Activated B cell treated with CpG ODN at 0.5 μM for 24 hours (primary cell): ENCODE measurements at regions not wholly inside any gene's neighbourhood (a gene's known extent, or its start where the extent isn't known, plus 50 kb on each side); places are given as distances from the start of the nearest gene placed in this dataset.

ENCODE experiments used
- ATAC-seq: fragments of 200-7000 bp; cut with Tn5 transposase; one replicate; pipeline ENCODE4 v1.10.0; 2021; ENCODE audit warnings: low read depth, mild to moderate bottlenecking, moderate library complexity
- CTCF ChIA-PET: fragments of 350-600 bp; sonication (Branson Sonifier 250); formaldehyde crosslinking; loops from one replicate; lab custom pipeline; 2021; ENCODE audit warnings: antibody characterized with exemption; lab: Charles Lee
- POLR2A ChIA-PET: fragments of 350-600 bp; sonication (Branson Sonifier 250); formaldehyde crosslinking; loops from one replicate; lab custom pipeline; 2021; ENCODE audit warnings: antibody characterized with exemption; lab: Charles Lee
- DNase-seq: peaks from one replicate; pipeline ENCODE4 v3.0.0; 2022
- H3K27ac Mint-ChIP-seq: one replicate; pipeline ENCODE4 v1.8.0; 2020; ENCODE audit warnings: mixed read lengths
- H3K27me3 Mint-ChIP-seq: one replicate; pipeline ENCODE4 v1.8.0; 2021; ENCODE audit warnings: mixed read lengths
- H3K36me3 Mint-ChIP-seq: one replicate; pipeline ENCODE4 v1.8.0; 2021; ENCODE audit warnings: low read depth, mixed read lengths
- H3K4me1 Mint-ChIP-seq: one replicate; pipeline ENCODE4 v1.8.0; 2021; ENCODE audit warnings: mixed read lengths
- H3K4me3 Mint-ChIP-seq: one replicate; pipeline ENCODE4 v1.8.0; 2020; ENCODE audit warnings: mild to moderate bottlenecking, mixed read lengths
- H3K9me3 Mint-ChIP-seq: one replicate; pipeline ENCODE4 v1.8.0; 2020; ENCODE audit warnings: mixed read lengths
- intact Hi-C: fragments of 100-400 bp; cut with micrococcal nuclease; formaldehyde crosslinking; loops from one replicate; pipeline ENCODE4 v1.15.1; 2024
- TF ChIP-seq, protein P1 (sequence below): fragments of 200-600 bp; IDR thresholded peaks from one replicate; pipeline ENCODE4 v1.8.0; 2022; ENCODE audit warnings: antibody characterized with exemption, mild to moderate bottlenecking

DNA sequence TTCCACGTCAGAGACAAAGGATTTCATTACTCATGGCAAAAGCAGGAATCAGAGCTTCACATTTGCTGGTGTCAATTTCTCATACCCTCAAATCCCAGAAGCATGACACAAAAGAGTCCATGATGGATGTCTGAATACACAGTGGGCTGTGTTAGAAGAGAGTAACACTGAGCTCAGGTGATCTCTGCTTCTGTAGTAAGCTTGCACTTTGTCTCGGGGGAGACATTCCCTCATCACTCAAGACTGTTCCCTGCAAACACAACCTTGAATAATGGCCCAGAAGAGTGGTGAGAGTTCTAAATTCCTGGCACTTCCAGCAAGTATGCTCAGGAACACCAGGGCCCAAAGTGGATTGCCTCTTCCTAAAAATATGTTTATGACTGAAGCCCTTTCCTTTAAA, 1787.2 kb upstream of the SEL1L start:
- DNase-seq (no peak), ATAC-seq (no peak)
- CTCF ChIA-PET: no interaction called here
- intact Hi-C loops: no loop called here
- no peaks in the 10 kb centered on the region for H3K4me1 Mint-ChIP-seq
- no peaks in the 10 kb centered on the region for H3K27me3 Mint-ChIP-seq
- TF ChIP-seq, protein P1, sequence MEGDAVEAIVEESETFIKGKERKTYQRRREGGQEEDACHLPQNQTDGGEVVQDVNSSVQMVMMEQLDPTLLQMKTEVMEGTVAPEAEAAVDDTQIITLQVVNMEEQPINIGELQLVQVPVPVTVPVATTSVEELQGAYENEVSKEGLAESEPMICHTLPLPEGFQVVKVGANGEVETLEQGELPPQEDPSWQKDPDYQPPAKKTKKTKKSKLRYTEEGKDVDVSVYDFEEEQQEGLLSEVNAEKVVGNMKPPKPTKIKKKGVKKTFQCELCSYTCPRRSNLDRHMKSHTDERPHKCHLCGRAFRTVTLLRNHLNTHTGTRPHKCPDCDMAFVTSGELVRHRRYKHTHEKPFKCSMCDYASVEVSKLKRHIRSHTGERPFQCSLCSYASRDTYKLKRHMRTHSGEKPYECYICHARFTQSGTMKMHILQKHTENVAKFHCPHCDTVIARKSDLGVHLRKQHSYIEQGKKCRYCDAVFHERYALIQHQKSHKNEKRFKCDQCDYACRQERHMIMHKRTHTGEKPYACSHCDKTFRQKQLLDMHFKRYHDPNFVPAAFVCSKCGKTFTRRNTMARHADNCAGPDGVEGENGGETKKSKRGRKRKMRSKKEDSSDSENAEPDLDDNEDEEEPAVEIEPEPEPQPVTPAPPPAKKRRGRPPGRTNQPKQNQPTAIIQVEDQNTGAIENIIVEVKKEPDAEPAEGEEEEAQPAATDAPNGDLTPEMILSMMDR: no peak
- H3K27ac Mint-ChIP-seq: no peak overlapping the region
- H3K4me3 Mint-ChIP-seq: no peak overlapping the region
- H3K9me3 Mint-ChIP-seq: peaks cover 3% of the 10 kb centered on the region
- POLR2A ChIA-PET: no interaction called here
- H3K36me3 Mint-ChIP-seq: no peaks in the 10 kb centered on the region

GRCh38 chr14:83331513-83331912, 1797.9 kb upstream of the SEL1L start:
- ATAC-seq: no peak
- Mint-ChIP-seq H3K36me3 (no peaks in the 10 kb centered on the region), H3K4me3 (no peak overlapping the region), H3K4me1 (no peaks in the 10 kb centered on the region), H3K27me3 (no peaks in the 10 kb centered on the region), H3K9me3 (peaks cover 7% of the 10 kb centered on the region), H3K27ac (no peak overlapping the region)
- CTCF ChIA-PET: no interaction called here
- TF ChIP-seq, protein P1: no peak
- POLR2A ChIA-PET: no interaction called here
- no peak for DNase-seq
- intact Hi-C loops: no loop called here

GRCh38 chr14:83342590-83342989, 1808.9 kb upstream of the SEL1L start:
- ChIA-PET CTCF (no interaction called here), POLR2A (no interaction called here)
- ATAC-seq: no peak

GRCh38 chr14:83347874-83348273, 1814.2 kb upstream of the SEL1L start:
- peaks cover 7% of the 10 kb centered on the region for H3K9me3 Mint-ChIP-seq
- ATAC-seq (no peak), DNase-seq (no peak)
- intact Hi-C loops: no loop called here
- H3K27me3 Mint-ChIP-seq: no peaks in the 10 kb centered on the region
- CTCF ChIA-PET: no interaction called here
- H3K27ac Mint-ChIP-seq: no peak overlapping the region
- H3K4me1 Mint-ChIP-seq: no peaks in the 10 kb centered on the region
- POLR2A ChIA-PET: no interaction called here
- H3K36me3 Mint-ChIP-seq: no peaks in the 10 kb centered on the region
- TF ChIP-seq, protein P1: no peak
- no peak overlapping the region for H3K4me3 Mint-ChIP-seq

More at GRCh38 chr14:83342590-83342989, 1808.9 kb upstream of the SEL1L start:
- Mint-ChIP-seq H3K27me3 (no peaks in the 10 kb centered on the region), H3K4me1 (no peaks in the 10 kb centered on the region), H3K4me3 (no peak overlapping the region), H3K27ac (no peak overlapping the region), H3K9me3 (peaks cover 6% of the 10 kb centered on the region), H3K36me3 (no peaks in the 10 kb centered on the region)
- intact Hi-C loops: no loop called here
- TF ChIP-seq, protein P1: no peak
- DNase-seq: no peak

- Mint-ChIP-seq H3K27me3 (no peaks in the 10 kb centered on the region), H3K36me3 (no peaks in the 10 kb centered on the region), H3K4me1 (no peaks in the 10 kb centered on the region), H3K4me3 (no peak overlapping the region), H3K9me3 (peaks cover 7% of the 10 kb centered on the region), H3K27ac (no peak overlapping the region)
- no peak for DNase-seq
- ATAC-seq: no peak
- intact Hi-C loops: no loop called here
- CTCF ChIA-PET: no interaction called here
- POLR2A ChIA-PET: no interaction called here
- TF ChIP-seq, protein P1: no peak
Observed at GRCh38 chr14:83355609-83356008, 1822.0 kb upstream of the SEL1L start.
